ENCODE measurements at regions not wholly inside any gene's neighbourhood (a gene's known extent, or its start where the extent isn't known, plus 50 kb on each side); places are given as distances from the start of the nearest gene placed in this dataset.

GRCh38 chrX:39995457-39995856 is 102.3 kb downstream of the BCOR start:
- intact Hi-C loops (cut with micrococcal nuclease): no loop called here

GRCh38 chrX:39996536-39996935 is 101.2 kb downstream of the BCOR start:
- H3K27ac Mint-ChIP-seq: no peak overlapping the region
- H3K36me3 Mint-ChIP-seq (ENCODE audit: low read depth): no peaks in the 10 kb centered on the region
- TF ChIP-seq CTCF (IDR thresholded peaks at IDR 0.05): no peak
- intact Hi-C loops (cut with micrococcal nuclease): no loop called here
- no peaks in the 10 kb centered on the region for H3K4me1 Mint-ChIP-seq
- CTCF ChIA-PET: interaction anchor here (0.6 kb wide), 1 partner anchor 229 kb away, joined by 3 read pairs; no protein-coding TSS in a partner anchor
- ATAC-seq (ENCODE audit: low read depth) (no peak), DNase-seq (no peak)
- H3K9me3 Mint-ChIP-seq: no peaks in the 10 kb centered on the region
- no peak overlapping the region for H3K4me3 Mint-ChIP-seq
- H3K27me3 Mint-ChIP-seq: no peaks in the 10 kb centered on the region
- POLR2A ChIA-PET: no interaction called here

More at GRCh38 chrX:39995457-39995856, 102.3 kb downstream of the BCOR start:
- CTCF ChIA-PET: no interaction called here
- no peaks in the 10 kb centered on the region for H3K27me3 Mint-ChIP-seq
- ATAC-seq (ENCODE audit: low read depth) (no peak), DNase-seq (no peak)
- no peaks in the 10 kb centered on the region for H3K4me1 Mint-ChIP-seq
- H3K4me3 Mint-ChIP-seq: no peak overlapping the region
- no peak overlapping the region for H3K27ac Mint-ChIP-seq
- no peak for TF ChIP-seq CTCF (IDR thresholded peaks at IDR 0.05)
- no peaks in the 10 kb centered on the region for H3K9me3 Mint-ChIP-seq
- H3K36me3 Mint-ChIP-seq (ENCODE audit: low read depth): no peaks in the 10 kb centered on the region
- POLR2A ChIA-PET: no interaction called here

GRCh38 chrX:39998636-39999406 is 98.9 kb downstream of the BCOR start:
- no peak for DNase-seq
- CTCF ChIA-PET: no interaction called here
- Mint-ChIP-seq H3K36me3 (ENCODE audit: low read depth) (no peaks in the 10 kb centered on the region), H3K9me3 (no peaks in the 10 kb centered on the region), H3K27me3 (peaks cover under 1% of the 10 kb centered on the region), H3K4me3 (no peak overlapping the region), H3K4me1 (no peaks in the 10 kb centered on the region), H3K27ac (no peak overlapping the region)
- TF ChIP-seq CTCF (IDR thresholded peaks at IDR 0.05): no peak
- no peak for ATAC-seq (ENCODE audit: low read depth)
- POLR2A ChIA-PET: no interaction called here
- intact Hi-C loops (cut with micrococcal nuclease): no loop called here
